Breast epithelium (tissue), 3 donors: ENCODE measurements at regions not wholly inside any gene's neighbourhood (a gene's known extent, or its start where the extent isn't known, plus 50 kb on each side); places are given as distances from the start of the nearest gene placed in this dataset.
"Not testable (repeated sequence)": the region's sequence is repeated elsewhere in the genome, so short reads cannot be mapped to it uniquely, and the experiment has no call there.

Experiments
- CTCF ChIP-seq, 3 donors: fragments of 450-650 bp; IDR thresholded peaks; one replicate each; pipeline ENCODE4 v1.5.1; 2016 to 2017; ENCODE audit warnings: antibody characterized with exemption in 3 of 3, mild to moderate bottlenecking in 3 of 3, moderate library complexity in 3 of 3
- POLR2A ChIP-seq: fragments of 450-650 bp; IDR thresholded peaks from one replicate; pipeline ENCODE4 v1.6.1; 2016; ENCODE audit warnings: antibody characterized with exemption, mild to moderate bottlenecking, moderate library complexity
- POLR2AphosphoS5 ChIP-seq, 3 donors: sonication (generic); formaldehyde crosslinking; IDR thresholded peaks; one replicate each; pipeline ENCODE4 v1.6.1; 2017; ENCODE audit warnings: antibody characterized with exemption in 3 of 3

- not testable (repeated sequence) for TF ChIP-seq CTCF (IDR thresholded peaks at IDR 0.05); POLR2A; POLR2AphosphoS5 (IDR thresholded peaks at IDR 0.05)
These were observed 214.7 kb downstream of the POTEG start for GRCh38 chr14:19219423-19219822.
